HEK293 (cell line): ENCODE measurements at regions not wholly inside any gene's neighbourhood (a gene's known extent, or its start where the extent isn't known, plus 50 kb on each side); places are given as distances from the start of the nearest gene placed in this dataset.
A peak's percentile ranks its signal among the peaks of the same experiment; 100 is the strongest.

ENCODE experiments used
- CTCF ChIA-PET: fragments of 350-600 bp; formaldehyde crosslinking; extraction: SDS; loops from one replicate; lab custom pipeline; 2021; ENCODE audit warnings: antibody characterized with exemption; lab: Yijun Ruan, JAX
- POLR2A ChIA-PET: fragments of 300-600 bp; formaldehyde crosslinking; extraction: SDS; loops from one replicate; lab custom pipeline; 2020; ENCODE audit warnings: antibody characterized with exemption, inconsistent platforms; lab: Yijun Ruan, JAX
- H3K27ac ChIP-seq: fragments of 200-500 bp; sonication (Bioruptor generic); 2 replicates; pipeline ENCODE4 v1.5.1; 2014; ENCODE audit warnings: low read depth, low read length, control low read depth, inconsistent platforms; ENCODE audit errors: extremely low read depth
- H3K36me3 ChIP-seq, 2 experiments: fragments of 200-500 bp in 1 of 2; sonication (Bioruptor generic) in 1 of 2; 1 replicate in 1 of 2; 2 replicates in 1 of 2; pipeline ENCODE4 v1.5.1; 2014 to 2017; ENCODE audit warnings: inconsistent platforms in 2 of 2, low read length in 2 of 2; ENCODE audit not compliant: control insufficient read depth in 2 of 2, insufficient read depth in 1 of 2
- H3K4me1 ChIP-seq: fragments of 200-500 bp; sonication (Bioruptor generic); 2 replicates; pipeline ENCODE4 v1.5.1; 2014; ENCODE audit warnings: mild to moderate bottlenecking, low read length, inconsistent platforms; ENCODE audit not compliant: control insufficient read depth, insufficient read depth
- H3K4me3 ChIP-seq: 2 replicates; pipeline ENCODE4 v1.5.1; 2011; ENCODE audit warnings: low read depth, mild to moderate bottlenecking, control low read depth, low read length, moderate library complexity
- H3K9me3 ChIP-seq: fragments of 200-500 bp; sonication (Bioruptor generic); 2 replicates; pipeline ENCODE4 v1.5.1; 2014; ENCODE audit warnings: low read depth, low read length, inconsistent platforms; ENCODE audit not compliant: control insufficient read depth, insufficient read depth
- AEBP2 ChIP-seq: fragments of 450-650 bp; formaldehyde crosslinking; IDR thresholded peaks from 2 replicates; pipeline ENCODE4 v1.5.1; 2016; ENCODE audit warnings: missing biosample characterization, missing genetic modification characterization, borderline replicate concordance
- BCL11A ChIP-seq: fragments of 450-650 bp; formaldehyde crosslinking; IDR thresholded peaks from 2 replicates; pipeline ENCODE4 v1.5.1; 2016; ENCODE audit warnings: low read depth, missing biosample characterization, missing genetic modification characterization
- EGR2 ChIP-seq: fragments of 450-650 bp; formaldehyde crosslinking; IDR thresholded peaks from 2 replicates; pipeline ENCODE4 v1.5.1; 2016; ENCODE audit warnings: low read depth, missing biosample characterization, missing genetic modification characterization
- HOXC10 ChIP-seq: sonication (generic); formaldehyde crosslinking; IDR thresholded peaks from 2 replicates; pipeline ENCODE4 v1.8.1; 2023; ENCODE audit warnings: mild to moderate bottlenecking, missing genetic modification reagents
- KLF8 ChIP-seq: fragments of 450-650 bp; formaldehyde crosslinking; IDR thresholded peaks from 2 replicates; pipeline ENCODE4 v1.5.1; 2016; ENCODE audit warnings: missing biosample characterization, missing genetic modification characterization
- KLF9 ChIP-seq: fragments of 450-650 bp; formaldehyde crosslinking; IDR thresholded peaks from 2 replicates; pipeline ENCODE4 v1.5.1; 2016; ENCODE audit warnings: missing biosample characterization, missing genetic modification characterization, low read depth
- OSR2 ChIP-seq: fragments of 450-650 bp; formaldehyde crosslinking; IDR thresholded peaks from 2 replicates; pipeline ENCODE4 v1.5.1; 2016; ENCODE audit warnings: missing biosample characterization, missing genetic modification characterization
- OVOL3 ChIP-seq: fragments of 450-650 bp; formaldehyde crosslinking; IDR thresholded peaks from 2 replicates; pipeline ENCODE4 v1.5.1; 2016; ENCODE audit warnings: missing biosample characterization, missing genetic modification characterization
- SCRT1 ChIP-seq: fragments of 450-650 bp; formaldehyde crosslinking; IDR thresholded peaks from 2 replicates; pipeline ENCODE4 v1.5.1; 2016; ENCODE audit warnings: missing biosample characterization, missing genetic modification characterization, borderline replicate concordance
- TCF7L2 ChIP-seq: IDR thresholded peaks from 2 replicates; pipeline ENCODE4 v1.6.1; 2011; ENCODE audit warnings: low read depth, mild to moderate bottlenecking, inconsistent platforms, low read length, moderate library complexity, borderline replicate concordance
- YY1 ChIP-seq: fragments of 450-650 bp; formaldehyde crosslinking; IDR thresholded peaks from 2 replicates; pipeline ENCODE4 v1.5.1; 2018; ENCODE audit warnings: missing biosample characterization, missing genetic modification characterization
- ZBTB20 ChIP-seq: fragments of 450-650 bp; formaldehyde crosslinking; IDR thresholded peaks from 2 replicates; pipeline ENCODE4 v1.5.1; 2016; ENCODE audit warnings: missing biosample characterization, missing genetic modification characterization
- ZBTB26 ChIP-seq: fragments of 450-650 bp; formaldehyde crosslinking; optimal IDR thresholded peaks from 2 replicates; pipeline ENCODE3; 2016; ENCODE audit warnings: missing biosample characterization, mild to moderate bottlenecking, missing genetic modification characterization
- ZFHX2 ChIP-seq: fragments of 450-650 bp; formaldehyde crosslinking; conservative IDR thresholded peaks from 2 replicates; pipeline ENCODE4 v1.5.1; 2016; ENCODE audit warnings: missing biosample characterization, missing genetic modification characterization
- ZNF114 ChIP-seq: fragments of 450-650 bp; formaldehyde crosslinking; IDR thresholded peaks from 2 replicates; pipeline ENCODE4 v1.5.0; 2017; ENCODE audit warnings: missing biosample characterization, missing genetic modification characterization
- ZNF132 ChIP-seq: fragments of 450-650 bp; formaldehyde crosslinking; IDR thresholded peaks from 2 replicates; pipeline ENCODE4 v1.5.1; 2017; ENCODE audit warnings: missing biosample characterization, missing genetic modification characterization, borderline replicate concordance
- ZNF146 ChIP-seq: fragments of 450-650 bp; formaldehyde crosslinking; IDR thresholded peaks from 2 replicates; pipeline ENCODE4 v1.5.1; 2016; ENCODE audit warnings: missing biosample characterization, missing genetic modification characterization
- ZNF266 ChIP-seq: fragments of 450-650 bp; formaldehyde crosslinking; IDR thresholded peaks from 2 replicates; pipeline ENCODE4 v1.5.1; 2016; ENCODE audit warnings: missing biosample characterization, missing genetic modification characterization, low read depth
- ZNF335 ChIP-seq: fragments of 450-650 bp; formaldehyde crosslinking; conservative IDR thresholded peaks from 2 replicates; pipeline ENCODE4 v1.5.1; 2016; ENCODE audit warnings: missing biosample characterization, missing genetic modification characterization
- ZNF354C ChIP-seq: fragments of 450-650 bp; formaldehyde crosslinking; IDR thresholded peaks from 2 replicates; pipeline ENCODE4 v1.5.1; 2016; ENCODE audit warnings: missing biosample characterization, missing genetic modification characterization, low read depth, borderline replicate concordance
- ZNF404 ChIP-seq: fragments of 450-650 bp; formaldehyde crosslinking; IDR thresholded peaks from 2 replicates; pipeline ENCODE4 v1.5.1; 2017; ENCODE audit warnings: missing biosample characterization, missing genetic modification characterization
- ZNF416 ChIP-seq: fragments of 450-650 bp; formaldehyde crosslinking; IDR thresholded peaks from 2 replicates; pipeline ENCODE4 v1.5.1; 2016; ENCODE audit warnings: missing biosample characterization, missing genetic modification characterization
- ZNF501 ChIP-seq: fragments of 450-650 bp; formaldehyde crosslinking; IDR thresholded peaks from 2 replicates; pipeline ENCODE4 v1.5.1; 2016; ENCODE audit warnings: missing biosample characterization, missing genetic modification characterization
- ZNF555 ChIP-seq: fragments of 450-650 bp; formaldehyde crosslinking; conservative IDR thresholded peaks from 2 replicates; pipeline ENCODE4 v1.5.1; 2017; ENCODE audit warnings: missing biosample characterization, mild to moderate bottlenecking, missing genetic modification characterization, inconsistent platforms
- ZNF585B ChIP-seq: fragments of 450-650 bp; formaldehyde crosslinking; IDR thresholded peaks from 2 replicates; pipeline ENCODE4 v1.5.1; 2016; ENCODE audit warnings: missing biosample characterization, missing genetic modification characterization
- ZNF629 ChIP-seq: fragments of 450-650 bp; formaldehyde crosslinking; IDR thresholded peaks from 2 replicates; pipeline ENCODE4 v1.5.1; 2017; ENCODE audit warnings: missing biosample characterization, missing genetic modification characterization

GRCh38 chr2:43160778-43161177 lies 65.6 kb downstream of the ZFP36L2 start:
- Histone ChIP-seq H3K36me3 (no peaks in the 10 kb centered on the region), H3K27ac (no peak overlapping the region), H3K4me1 (no peaks in the 10 kb centered on the region), H3K4me3 (no peak overlapping the region), H3K9me3 (no peaks in the 10 kb centered on the region)
- ChIA-PET POLR2A (no interaction called here), CTCF (interaction anchor here (1.2 kb wide), 1 partner anchor 11 kb away, joined by 5 read pairs; no protein-coding TSS in a partner anchor)
- no peak for TF ChIP-seq ZNF132 (tag by site-specific recombination)

- TF ChIP-seq ZFHX2 (tag by site-specific recombination), result peak; percentile 97
- TF ChIP-seq ZNF416 (tag by site-specific recombination), result no peak
- TF ChIP-seq ZNF146 (tag by site-specific recombination), result no peak
- TF ChIP-seq EGR2 (tag by site-specific recombination), result peak; percentile 92
- no peaks in the 10 kb centered on the region for H3K4me1 ChIP-seq
- H3K36me3 ChIP-seq, result no peaks in the 10 kb centered on the region
- no peak overlapping the region for H3K27ac ChIP-seq
- CTCF ChIA-PET, result interaction anchor here (1.2 kb wide), 1 partner anchor 12 kb away, joined by 5 read pairs; no protein-coding TSS in a partner anchor
- H3K9me3 ChIP-seq, result no peaks in the 10 kb centered on the region
- POLR2A ChIA-PET, result no interaction called here
- no peak overlapping the region for H3K4me3 ChIP-seq
These were observed 66.6 kb downstream of the ZFP36L2 start for GRCh38 chr2:43159797-43160196.

GRCh38 chr2:43158259-43158880 lies 68.0 kb downstream of the ZFP36L2 start:
- ChIA-PET CTCF (no interaction called here), POLR2A (no interaction called here)
- TF ChIP-seq KLF8 (tag by site-specific recombination), result no peak
- TF ChIP-seq ZNF335 (tag by site-specific recombination), result 0 out of 2 replicates have a peak, but pooled peaks have one; percentile 21
- peak; percentile 79 for TF ChIP-seq ZFHX2 (tag by site-specific recombination)
- TF ChIP-seq YY1, result no peak
- TF ChIP-seq EGR2 (tag by site-specific recombination), result peak; percentile 48
- Histone ChIP-seq H3K36me3 (no peaks in the 10 kb centered on the region), H3K27ac (no peak overlapping the region), H3K9me3 (no peaks in the 10 kb centered on the region), H3K4me1 (no peaks in the 10 kb centered on the region), H3K4me3 (no peak overlapping the region)

GRCh38 chr2:43157506-43158246 lies 68.7 kb downstream of the ZFP36L2 start:
- ChIA-PET POLR2A (no interaction called here), CTCF (no interaction called here)
- no peak overlapping the region for H3K4me3 ChIP-seq
- no peaks in the 10 kb centered on the region for H3K9me3 ChIP-seq
- no peaks in the 10 kb centered on the region for H3K36me3 ChIP-seq
- H3K27ac ChIP-seq, result no peak overlapping the region
- no peaks in the 10 kb centered on the region for H3K4me1 ChIP-seq
- TF ChIP-seq ZNF501 (tag by site-specific recombination) (no peak), ZBTB26 (tag by site-specific recombination) (no peak), HOXC10 (CRISPR knock-in tag) (no peak), KLF9 (tag by site-specific recombination) (no peak), SCRT1 (no peak), BCL11A (tag by site-specific recombination) (no peak), OVOL3 (no peak), ZNF585B (tag by site-specific recombination) (no peak), ZNF114 (no peak), OSR2 (tag by site-specific recombination) (no peak), AEBP2 (tag by site-specific recombination) (no peak), TCF7L2 (no peak), ZNF555 (tag by site-specific recombination) (no peak), ZNF404 (no peak), ZNF354C (tag by site-specific recombination) (no peak), ZNF629 (tag by site-specific recombination) (no peak), ZBTB20 (tag by site-specific recombination) (no peak), ZNF266 (no peak)
